GM18868 (cell line): ENCODE measurements at regions not wholly inside any gene's neighbourhood (a gene's known extent, or its start where the extent isn't known, plus 50 kb on each side); places are given as distances from the start of the nearest gene placed in this dataset.

Experiments
- ATAC-seq: cut with Tn5 transposase; IDR thresholded peaks from one replicate; pipeline ENCODE4 v1.9.1; 2021; ENCODE audit warnings: mild to moderate bottlenecking, moderate library complexity; ENCODE audit not compliant: unreplicated experiment

GRCh38 chr2:164439885-164440284 is 181.4 kb downstream of the GRB14 start:
- ATAC-seq = no peak

- no peak for ATAC-seq
Observed at GRCh38 chr2:164439235-164439634, 182.0 kb downstream of the GRB14 start.

GRCh38 chr2:164438490-164439205 is 182.6 kb downstream of the GRB14 start:
- no peak for ATAC-seq

GRCh38 chr2:164436131-164436530 is 185.2 kb downstream of the GRB14 start:
- no peak for ATAC-seq

GRCh38 chr2:164430166-164430783 is 191.0 kb downstream of the GRB14 start:
- peak; percentile 85 for ATAC-seq

GRCh38 chr2:164429354-164429753 is 191.9 kb downstream of the GRB14 start:
- no peak for ATAC-seq

- ATAC-seq = no peak
Observed at GRCh38 chr2:164427111-164427510, 194.2 kb downstream of the GRB14 start.

- ATAC-seq = no peak
Observed at GRCh38 chr2:164420787-164421186, 200.5 kb downstream of the GRB14 start.

GRCh38 chr2:164412831-164413230 is 208.5 kb downstream of the GRB14 start:
- no peak for ATAC-seq

- no peak for ATAC-seq
Observed at GRCh38 chr2:164389411-164389810, 231.9 kb downstream of the GRB14 start.

GRCh38 chr2:164388511-164388910 is 232.8 kb downstream of the GRB14 start:
- ATAC-seq = peak; percentile 51

GRCh38 chr2:164386231-164386630 is 235.1 kb downstream of the GRB14 start:
- ATAC-seq = no peak

- ATAC-seq = no peak
Observed at GRCh38 chr2:164384434-164384833, 236.8 kb downstream of the GRB14 start.

- no peak for ATAC-seq
Observed at GRCh38 chr2:164371916-164372315, 249.4 kb downstream of the GRB14 start.

GRCh38 chr2:164369366-164369765 is 251.9 kb downstream of the GRB14 start:
- no peak for ATAC-seq

GRCh38 chr2:164368896-164369295 is 252.4 kb downstream of the GRB14 start:
- ATAC-seq = no peak

- ATAC-seq = no peak
Observed at GRCh38 chr2:164363646-164364045, 257.6 kb downstream of the GRB14 start.

- no peak for ATAC-seq
Observed at GRCh38 chr2:164351536-164351935, 269.7 kb downstream of the GRB14 start.

GRCh38 chr2:164335947-164336346 is 285.3 kb downstream of the GRB14 start:
- no peak for ATAC-seq

- ATAC-seq = no peak
Observed at GRCh38 chr2:164335128-164335527, 286.2 kb downstream of the GRB14 start.

- ATAC-seq = no peak
Observed at GRCh38 chr2:164328310-164328709, 293.0 kb downstream of the GRB14 start.

GRCh38 chr2:164323978-164324377 is 297.3 kb downstream of the GRB14 start:
- no peak for ATAC-seq

- no peak for ATAC-seq
Observed at GRCh38 chr2:164314148-164314547, 307.1 kb downstream of the GRB14 start.
